ENCODE measurements at regions not wholly inside any gene's neighbourhood (a gene's known extent, or its start where the extent isn't known, plus 50 kb on each side); places are given as distances from the start of the nearest gene placed in this dataset.

DNA sequence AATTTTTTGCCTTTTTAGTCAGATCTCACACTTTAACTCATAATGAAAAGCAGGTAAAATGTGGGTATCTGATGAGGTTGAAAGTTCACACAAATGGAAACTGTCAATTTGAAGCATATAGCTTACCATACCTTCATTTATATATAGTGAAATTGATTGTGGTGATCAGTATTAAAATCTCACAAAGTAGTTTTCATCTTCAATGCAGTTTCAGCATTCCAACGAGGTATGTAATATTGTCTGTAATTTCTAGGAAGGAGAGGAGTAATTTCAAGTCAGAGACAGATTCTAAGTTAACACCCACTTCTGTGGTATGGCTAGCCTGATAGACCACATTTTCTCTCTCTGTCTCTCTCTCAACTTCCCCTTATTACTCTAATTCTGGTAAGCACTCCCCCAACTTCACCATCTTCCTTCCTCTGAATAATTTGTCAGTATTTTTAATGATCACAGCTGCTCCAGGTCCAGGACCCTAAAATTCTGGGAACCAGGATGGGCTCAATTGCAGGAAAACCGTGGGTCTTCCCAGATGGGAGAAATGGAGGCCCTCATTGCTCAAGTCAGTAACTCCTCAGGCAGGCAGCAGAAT is 455.7 kb downstream of the FGF9 start:
- no peak overlapping the region for H3K4me3 ChIP-seq (replicated peaks in 1 of 4; ENCODE audit: control extremely low read depth in 1 of 4, insufficient read depth in 1 of 4, low read depth in 3 of 4, low read length in 4 of 4)
- no peaks in the 10 kb centered on the region for H3K9me3 ChIP-seq (ENCODE audit: control insufficient read depth, insufficient read depth, low read depth, low read length)
- no peak overlapping the region for H3K9ac ChIP-seq (ENCODE audit: insufficient read depth, low read length)
- DNase-seq (ENCODE audit: low read depth in 2 of 2), result no peak
- H3K27ac ChIP-seq (ENCODE audit: insufficient read depth, low read length), result no peak overlapping the region
- TF ChIP-seq, protein P1, sequence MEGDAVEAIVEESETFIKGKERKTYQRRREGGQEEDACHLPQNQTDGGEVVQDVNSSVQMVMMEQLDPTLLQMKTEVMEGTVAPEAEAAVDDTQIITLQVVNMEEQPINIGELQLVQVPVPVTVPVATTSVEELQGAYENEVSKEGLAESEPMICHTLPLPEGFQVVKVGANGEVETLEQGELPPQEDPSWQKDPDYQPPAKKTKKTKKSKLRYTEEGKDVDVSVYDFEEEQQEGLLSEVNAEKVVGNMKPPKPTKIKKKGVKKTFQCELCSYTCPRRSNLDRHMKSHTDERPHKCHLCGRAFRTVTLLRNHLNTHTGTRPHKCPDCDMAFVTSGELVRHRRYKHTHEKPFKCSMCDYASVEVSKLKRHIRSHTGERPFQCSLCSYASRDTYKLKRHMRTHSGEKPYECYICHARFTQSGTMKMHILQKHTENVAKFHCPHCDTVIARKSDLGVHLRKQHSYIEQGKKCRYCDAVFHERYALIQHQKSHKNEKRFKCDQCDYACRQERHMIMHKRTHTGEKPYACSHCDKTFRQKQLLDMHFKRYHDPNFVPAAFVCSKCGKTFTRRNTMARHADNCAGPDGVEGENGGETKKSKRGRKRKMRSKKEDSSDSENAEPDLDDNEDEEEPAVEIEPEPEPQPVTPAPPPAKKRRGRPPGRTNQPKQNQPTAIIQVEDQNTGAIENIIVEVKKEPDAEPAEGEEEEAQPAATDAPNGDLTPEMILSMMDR (conservative IDR thresholded peaks at IDR 0.05 in 1 of 2, IDR thresholded peaks at IDR 0.05 in 1 of 2; ENCODE audit: low read depth in 1 of 2, low read length in 2 of 2), result no peak
- no peak for TF ChIP-seq EZH2 (IDR thresholded peaks at IDR 0.05; ENCODE audit: low read length, missing control alignments)
- no peak overlapping the region for H3K4me2 ChIP-seq (ENCODE audit: extremely low read depth, insufficient read depth, low read length)
- no peaks in the 10 kb centered on the region for H3K79me2 ChIP-seq (ENCODE audit: control insufficient read depth, insufficient read depth, low read length)
- H3K27me3 ChIP-seq (ENCODE audit: control insufficient read depth, insufficient read depth, low read length), result no peaks in the 10 kb centered on the region
- no peak overlapping the region for H2AFZ ChIP-seq (ENCODE audit: low read length)
- H3K36me3 ChIP-seq (ENCODE audit: control insufficient read depth, insufficient read depth, low read length), result no peaks in the 10 kb centered on the region
- H3K4me1 ChIP-seq (ENCODE audit: control insufficient read depth, extremely low read depth, insufficient read depth, low read length), result no peaks in the 10 kb centered on the region
- no peaks in the 10 kb centered on the region for H4K20me1 ChIP-seq (ENCODE audit: control insufficient read depth, extremely low read depth, insufficient read depth, low read length)

DNA sequence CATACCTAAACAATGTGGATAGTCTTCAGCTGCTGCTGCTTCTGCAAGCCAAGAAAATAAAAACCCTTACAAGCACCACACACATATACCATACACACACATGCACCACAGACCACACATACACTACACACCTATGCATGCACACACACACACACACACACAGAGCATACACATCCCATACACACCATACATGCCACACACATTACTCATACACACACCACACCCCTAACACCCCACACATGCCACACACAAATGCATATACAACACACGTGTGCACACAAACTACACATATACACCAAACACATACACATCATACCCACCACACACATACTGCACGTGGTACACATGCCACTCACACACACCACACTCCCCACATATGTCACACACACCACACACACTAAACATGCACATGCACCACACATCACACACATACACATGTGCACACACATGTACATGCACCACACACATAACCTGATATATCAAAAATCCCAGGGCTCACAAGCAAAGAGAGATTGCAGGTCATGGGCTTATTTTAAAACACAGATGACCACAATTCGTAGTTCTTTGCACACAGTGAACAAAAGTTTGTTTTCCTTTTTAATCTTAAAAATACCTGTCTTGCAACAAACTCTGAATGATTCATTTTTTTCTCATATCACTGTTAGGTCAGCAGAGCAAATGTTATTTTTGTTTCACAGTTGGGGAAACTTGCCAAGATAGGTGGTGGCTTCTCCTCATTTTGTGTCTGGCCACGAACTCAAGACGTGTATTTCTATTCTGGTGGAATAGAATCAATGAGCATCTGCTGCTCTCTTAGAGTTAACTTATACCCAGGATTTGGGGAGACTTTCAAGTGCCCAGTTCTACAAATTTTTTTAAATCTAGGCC is 456.6 kb downstream of the FGF9 start:
- no peaks in the 10 kb centered on the region for H4K20me1 ChIP-seq (ENCODE audit: control insufficient read depth, extremely low read depth, insufficient read depth, low read length)
- no peaks in the 10 kb centered on the region for H3K9me3 ChIP-seq (ENCODE audit: control insufficient read depth, insufficient read depth, low read depth, low read length)
- no peaks in the 10 kb centered on the region for H3K27me3 ChIP-seq (ENCODE audit: control insufficient read depth, insufficient read depth, low read length)
- DNase-seq (ENCODE audit: low read depth in 2 of 2), result no peak
- no peak overlapping the region for H3K9ac ChIP-seq (ENCODE audit: insufficient read depth, low read length)
- no peak overlapping the region for H3K4me3 ChIP-seq (replicated peaks in 1 of 4; ENCODE audit: control extremely low read depth in 1 of 4, insufficient read depth in 1 of 4, low read depth in 3 of 4, low read length in 4 of 4)
- TF ChIP-seq, protein P1 (conservative IDR thresholded peaks at IDR 0.05 in 1 of 2, IDR thresholded peaks at IDR 0.05 in 1 of 2; ENCODE audit: low read depth in 1 of 2, low read length in 2 of 2), result no peak
- TF ChIP-seq EZH2 (IDR thresholded peaks at IDR 0.05; ENCODE audit: low read length, missing control alignments), result no peak
- no peaks in the 10 kb centered on the region for H3K79me2 ChIP-seq (ENCODE audit: control insufficient read depth, insufficient read depth, low read length)
- H3K4me1 ChIP-seq (ENCODE audit: control insufficient read depth, extremely low read depth, insufficient read depth, low read length), result no peaks in the 10 kb centered on the region
- H3K4me2 ChIP-seq (ENCODE audit: extremely low read depth, insufficient read depth, low read length), result no peak overlapping the region
- no peak overlapping the region for H3K27ac ChIP-seq (ENCODE audit: insufficient read depth, low read length)
- H3K36me3 ChIP-seq (ENCODE audit: control insufficient read depth, insufficient read depth, low read length), result no peaks in the 10 kb centered on the region
- no peak overlapping the region for H2AFZ ChIP-seq (ENCODE audit: low read length)

DNA sequence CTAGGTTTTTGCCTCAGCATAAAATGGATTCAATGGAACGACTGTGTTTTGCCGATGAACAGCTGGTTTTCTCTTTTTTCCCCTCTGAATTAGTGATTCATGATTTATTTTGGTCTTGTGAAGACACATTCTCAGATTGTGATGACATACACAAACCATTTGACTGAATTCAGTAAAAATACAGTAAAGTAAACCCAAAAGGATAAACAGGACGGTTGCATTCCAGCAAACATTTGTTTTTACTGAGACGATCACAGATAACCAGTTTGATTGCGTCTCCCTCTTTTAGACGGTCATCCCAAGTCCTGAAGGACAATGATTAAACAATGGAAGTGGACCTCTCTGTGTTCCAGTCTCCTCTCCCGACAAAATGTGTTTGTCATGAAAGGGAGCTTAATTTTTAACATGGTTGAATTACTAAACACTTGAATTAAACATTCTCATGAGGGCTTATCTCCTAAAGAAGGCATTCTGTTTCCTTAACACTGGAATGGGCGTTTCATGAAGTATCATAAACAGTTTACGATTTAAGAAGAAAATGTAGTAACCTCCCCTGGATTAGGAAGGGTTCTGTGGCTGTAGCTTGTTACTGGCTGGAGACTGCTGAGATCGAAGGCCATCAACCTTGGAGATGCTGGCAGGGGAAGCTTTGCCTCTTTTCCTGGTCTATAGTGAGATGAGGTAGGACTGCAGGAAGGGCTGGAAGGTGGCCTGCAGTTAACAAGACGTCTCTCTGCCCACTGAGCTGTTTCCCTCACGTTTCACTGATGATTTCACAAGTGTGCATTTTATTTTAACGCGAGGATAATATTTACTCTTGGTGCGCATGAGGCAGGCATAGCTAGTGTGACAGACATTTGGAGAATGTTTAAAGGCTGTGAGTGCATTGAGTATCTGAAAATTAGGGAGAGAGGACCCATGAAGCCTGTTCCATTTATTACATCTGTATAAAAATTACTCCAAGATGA is 457.9 kb downstream of the FGF9 start:
- no peak overlapping the region for H3K9ac ChIP-seq (ENCODE audit: insufficient read depth, low read length)
- TF ChIP-seq, protein P1 (conservative IDR thresholded peaks at IDR 0.05 in 1 of 2, IDR thresholded peaks at IDR 0.05 in 1 of 2; ENCODE audit: low read depth in 1 of 2, low read length in 2 of 2), result no peak
- no peak for TF ChIP-seq EZH2 (IDR thresholded peaks at IDR 0.05; ENCODE audit: low read length, missing control alignments)
- peak in 1 of 2 donors; percentile 42 for DNase-seq (ENCODE audit: low read depth in 2 of 2)

More for the DNA sequence above, 457.9 kb downstream of the FGF9 start:
- Histone ChIP-seq H3K9me3 (ENCODE audit: control insufficient read depth, insufficient read depth, low read depth, low read length) (no peaks in the 10 kb centered on the region), H4K20me1 (ENCODE audit: control insufficient read depth, extremely low read depth, insufficient read depth, low read length) (no peaks in the 10 kb centered on the region), H3K36me3 (ENCODE audit: control insufficient read depth, insufficient read depth, low read length) (no peaks in the 10 kb centered on the region), H2AFZ (ENCODE audit: low read length) (no peak overlapping the region), H3K4me2 (ENCODE audit: extremely low read depth, insufficient read depth, low read length) (no peak overlapping the region), H3K27me3 (ENCODE audit: control insufficient read depth, insufficient read depth, low read length) (no peaks in the 10 kb centered on the region), H3K27ac (ENCODE audit: insufficient read depth, low read length) (no peak overlapping the region), H3K4me1 (ENCODE audit: control insufficient read depth, extremely low read depth, insufficient read depth, low read length) (no peaks in the 10 kb centered on the region), H3K4me3 (replicated peaks in 1 of 4; ENCODE audit: control extremely low read depth in 1 of 4, insufficient read depth in 1 of 4, low read depth in 3 of 4, low read length in 4 of 4) (no peak overlapping the region), H3K79me2 (ENCODE audit: control insufficient read depth, insufficient read depth, low read length) (no peaks in the 10 kb centered on the region)
